ENCODE measurements at regions not wholly inside any gene's neighbourhood (a gene's known extent, or its start where the extent isn't known, plus 50 kb on each side); places are given as distances from the start of the nearest gene placed in this dataset.

DNA sequence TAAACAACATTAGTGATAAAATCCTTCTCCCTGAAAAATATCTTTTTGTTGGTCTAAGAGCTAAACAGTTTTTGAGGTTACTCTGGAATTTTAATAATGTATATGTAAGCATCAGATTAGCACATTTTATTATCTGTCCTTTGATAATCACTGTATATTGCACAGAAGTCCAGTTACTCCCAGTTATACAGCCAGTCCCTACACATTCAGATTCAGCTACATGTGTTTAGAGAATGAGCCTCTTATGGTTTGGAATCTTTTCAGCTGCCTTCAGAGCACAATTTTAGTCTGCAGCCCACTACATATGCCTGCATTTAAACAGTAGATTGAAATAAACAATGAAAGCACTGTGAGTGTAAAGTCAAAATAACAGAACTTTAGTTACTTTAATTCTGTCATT, 438.2 kb downstream of the ARHGEF28 start:
- no peaks in the 10 kb centered on the region for H3K27me3 Mint-ChIP-seq
- ATAC-seq (replicated peaks; ENCODE audit: extremely low read depth, poor library complexity, severe bottlenecking) (no peak), DNase-seq (ENCODE audit: low spot score in 2 of 2) (no peak)
- no peaks in the 10 kb centered on the region for H3K36me3 Mint-ChIP-seq (ENCODE audit: insufficient read depth)
- no peaks in the 10 kb centered on the region for H3K9me3 Mint-ChIP-seq
- H3K4me1 Mint-ChIP-seq, result no peaks in the 10 kb centered on the region
- H3K4me3 Mint-ChIP-seq, result no peak overlapping the region
- H3K27ac Mint-ChIP-seq (ENCODE audit: low read depth), result no peak overlapping the region

DNA sequence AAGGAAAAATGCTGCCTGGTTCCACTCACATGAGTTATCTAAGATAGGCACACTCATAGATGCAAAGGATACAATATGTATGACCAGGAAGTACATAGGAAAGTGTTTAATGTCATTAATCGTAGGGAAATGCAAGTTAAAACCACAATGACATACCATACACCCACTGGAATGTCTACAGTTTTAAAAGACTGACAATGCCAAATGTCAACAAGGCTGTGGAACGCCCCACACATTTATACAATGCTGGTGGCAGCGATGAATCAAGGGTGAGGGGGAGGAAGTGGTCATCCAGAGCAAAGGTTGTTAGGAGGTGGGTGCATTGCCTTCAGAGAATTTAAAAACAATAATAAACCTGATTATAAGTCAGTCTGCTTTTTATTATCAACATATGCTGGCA, 437.8 kb downstream of the ARHGEF28 start:
- no peak overlapping the region for H3K4me3 Mint-ChIP-seq
- no peak overlapping the region for H3K27ac Mint-ChIP-seq (ENCODE audit: low read depth)
- ATAC-seq (replicated peaks; ENCODE audit: extremely low read depth, poor library complexity, severe bottlenecking) (no peak), DNase-seq (ENCODE audit: low spot score in 2 of 2) (no peak)
- H3K4me1 Mint-ChIP-seq, result no peaks in the 10 kb centered on the region
- no peaks in the 10 kb centered on the region for H3K36me3 Mint-ChIP-seq (ENCODE audit: insufficient read depth)
- H3K27me3 Mint-ChIP-seq, result no peaks in the 10 kb centered on the region
- H3K9me3 Mint-ChIP-seq, result no peaks in the 10 kb centered on the region

DNA sequence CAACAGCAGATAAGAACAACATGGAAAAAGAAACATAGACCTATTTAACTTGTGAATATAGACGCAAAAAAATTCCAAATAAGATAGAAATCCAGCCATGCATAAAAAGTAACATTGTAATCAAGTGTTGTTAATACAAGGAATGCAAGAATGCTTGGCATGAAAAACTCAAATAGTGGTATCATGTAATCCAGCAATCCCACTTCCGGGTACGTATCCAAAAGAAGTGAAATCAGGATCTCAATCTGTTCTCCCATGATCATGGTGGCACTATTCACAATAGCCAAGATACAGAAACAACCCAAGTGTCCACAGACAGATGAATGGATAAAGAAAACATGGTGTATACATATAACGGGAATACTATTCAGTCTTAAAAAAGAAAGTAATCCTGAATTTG, 437.4 kb downstream of the ARHGEF28 start:
- Mint-ChIP-seq H3K27me3 (no peaks in the 10 kb centered on the region), H3K4me1 (no peaks in the 10 kb centered on the region), H3K27ac (ENCODE audit: low read depth) (no peak overlapping the region), H3K36me3 (ENCODE audit: insufficient read depth) (no peaks in the 10 kb centered on the region), H3K4me3 (no peak overlapping the region), H3K9me3 (no peaks in the 10 kb centered on the region)
- ATAC-seq (replicated peaks; ENCODE audit: extremely low read depth, poor library complexity, severe bottlenecking) (no peak), DNase-seq (ENCODE audit: low spot score in 2 of 2) (no peak)

DNA sequence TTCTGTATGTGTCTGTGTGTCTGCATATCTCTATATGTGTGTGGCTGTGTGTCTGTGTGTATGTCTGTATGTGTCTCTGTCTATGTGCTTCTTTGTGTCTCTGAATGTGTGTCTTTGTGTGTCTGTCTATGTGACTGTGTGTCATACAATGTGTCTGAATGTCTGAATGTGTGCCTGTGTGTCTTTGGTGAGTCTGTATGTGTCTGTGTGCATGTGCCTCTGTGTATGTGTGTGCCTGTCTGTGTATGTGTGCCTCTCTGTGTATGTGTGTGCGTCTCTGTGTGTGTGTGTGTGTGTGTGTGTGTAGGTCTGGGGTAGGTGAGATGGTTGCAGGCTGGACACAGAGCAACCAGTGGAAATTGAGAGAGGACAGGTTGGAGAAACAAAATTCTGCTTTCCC, 435.3 kb downstream of the ARHGEF28 start:
- Mint-ChIP-seq H3K27ac (ENCODE audit: low read depth) (no peak overlapping the region), H3K9me3 (no peaks in the 10 kb centered on the region), H3K4me1 (no peaks in the 10 kb centered on the region), H3K36me3 (ENCODE audit: insufficient read depth) (no peaks in the 10 kb centered on the region), H3K4me3 (no peak overlapping the region), H3K27me3 (no peaks in the 10 kb centered on the region)
- no peak for DNase-seq (ENCODE audit: low spot score in 2 of 2)
- no peak for ATAC-seq (replicated peaks; ENCODE audit: extremely low read depth, poor library complexity, severe bottlenecking)

DNA sequence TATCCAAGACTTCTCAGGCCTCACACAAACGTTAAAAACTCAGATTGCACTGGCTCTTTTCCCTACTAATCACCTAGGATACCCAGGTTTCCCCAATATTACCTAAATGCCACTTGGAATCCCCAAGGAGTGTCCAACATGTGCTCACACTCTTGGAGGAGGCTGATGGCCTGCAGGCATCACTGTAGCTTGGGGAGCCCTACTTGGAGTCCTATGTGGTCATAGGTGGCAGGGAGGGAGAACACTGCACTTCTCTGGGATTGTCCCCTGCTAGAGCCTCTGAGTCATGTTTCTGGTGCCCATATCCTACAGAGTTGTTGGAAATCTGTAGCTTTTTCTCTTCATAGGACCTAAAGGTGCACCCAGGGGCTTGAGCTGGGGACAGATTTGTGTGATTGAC, 433.7 kb downstream of the ARHGEF28 start:
- ATAC-seq (replicated peaks; ENCODE audit: extremely low read depth, poor library complexity, severe bottlenecking) (no peak), DNase-seq (ENCODE audit: low spot score in 2 of 2) (no peak)
- no peaks in the 10 kb centered on the region for H3K36me3 Mint-ChIP-seq (ENCODE audit: insufficient read depth)
- no peaks in the 10 kb centered on the region for H3K9me3 Mint-ChIP-seq
- H3K4me1 Mint-ChIP-seq, result no peaks in the 10 kb centered on the region
- H3K27me3 Mint-ChIP-seq, result no peaks in the 10 kb centered on the region
- no peak overlapping the region for H3K27ac Mint-ChIP-seq (ENCODE audit: low read depth)
- no peak overlapping the region for H3K4me3 Mint-ChIP-seq

DNA sequence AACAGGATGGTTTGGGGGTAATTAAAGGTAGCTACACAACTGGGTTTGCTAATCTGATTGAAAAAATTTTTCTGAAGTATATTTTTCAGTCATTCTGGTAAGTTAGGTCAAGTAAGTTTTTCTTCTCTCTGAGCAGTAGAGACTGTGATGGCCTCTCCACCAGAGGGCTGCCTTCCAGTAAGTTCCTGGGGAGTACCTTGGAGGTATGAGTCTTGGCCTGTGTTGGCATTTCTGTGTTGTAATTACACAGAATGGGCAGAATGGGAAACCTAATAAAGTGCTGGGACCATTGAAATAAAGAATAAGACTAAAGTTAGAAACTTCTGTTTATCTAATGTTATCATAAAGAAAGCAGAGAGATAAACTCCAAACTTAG, 430.8 kb downstream of the ARHGEF28 start:
- H3K4me1 Mint-ChIP-seq, result no peaks in the 10 kb centered on the region
- H3K4me3 Mint-ChIP-seq, result no peak overlapping the region
- no peaks in the 10 kb centered on the region for H3K36me3 Mint-ChIP-seq (ENCODE audit: insufficient read depth)
- no peaks in the 10 kb centered on the region for H3K9me3 Mint-ChIP-seq
- DNase-seq (ENCODE audit: low spot score in 2 of 2) (no peak), ATAC-seq (replicated peaks; ENCODE audit: extremely low read depth, poor library complexity, severe bottlenecking) (no peak)
- H3K27me3 Mint-ChIP-seq, result peaks cover 13% of the 10 kb centered on the region
- H3K27ac Mint-ChIP-seq (ENCODE audit: low read depth), result no peak overlapping the region

DNA sequence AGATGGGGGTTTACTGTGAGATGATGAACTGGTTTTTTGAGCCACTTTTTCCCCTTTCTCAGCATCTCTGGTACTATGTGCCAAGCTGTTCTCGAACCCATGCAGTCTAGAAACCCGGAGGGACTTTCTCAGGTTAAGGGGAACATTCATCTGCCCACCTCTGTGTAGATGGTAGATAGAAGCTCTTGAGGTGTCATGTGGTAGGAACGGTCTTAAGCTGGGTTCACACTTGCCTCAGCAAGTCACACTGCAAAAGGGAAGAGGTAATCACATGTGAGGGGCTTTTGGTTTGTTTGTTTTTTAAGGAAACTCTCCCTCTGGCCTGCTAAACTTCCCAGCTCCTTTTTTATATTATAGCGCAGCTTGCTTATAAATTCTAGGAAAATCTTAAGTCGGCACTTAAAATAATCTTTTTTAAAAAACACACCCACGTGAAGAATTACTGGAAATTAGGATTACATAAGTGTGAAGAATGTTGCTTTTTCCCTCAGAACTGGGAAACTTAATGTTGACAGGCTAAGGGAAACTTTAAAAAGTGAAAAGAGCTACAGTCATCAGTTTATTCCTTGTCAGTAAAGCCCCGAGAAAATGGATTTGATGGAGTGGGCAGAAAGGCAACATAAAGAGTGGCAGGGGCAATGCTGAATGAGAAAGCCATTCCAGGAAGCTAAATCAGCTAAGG, 430.3 kb downstream of the ARHGEF28 start:
- DNase-seq (ENCODE audit: low spot score in 2 of 2), result no peak
- H3K4me1 Mint-ChIP-seq, result no peaks in the 10 kb centered on the region
- no peak overlapping the region for H3K4me3 Mint-ChIP-seq
- no peak overlapping the region for H3K27ac Mint-ChIP-seq (ENCODE audit: low read depth)
- peaks cover 13% of the 10 kb centered on the region for H3K27me3 Mint-ChIP-seq
- no peaks in the 10 kb centered on the region for H3K9me3 Mint-ChIP-seq
- ATAC-seq (replicated peaks; ENCODE audit: extremely low read depth, poor library complexity, severe bottlenecking), result no peak
- H3K36me3 Mint-ChIP-seq (ENCODE audit: insufficient read depth), result no peaks in the 10 kb centered on the region

DNA sequence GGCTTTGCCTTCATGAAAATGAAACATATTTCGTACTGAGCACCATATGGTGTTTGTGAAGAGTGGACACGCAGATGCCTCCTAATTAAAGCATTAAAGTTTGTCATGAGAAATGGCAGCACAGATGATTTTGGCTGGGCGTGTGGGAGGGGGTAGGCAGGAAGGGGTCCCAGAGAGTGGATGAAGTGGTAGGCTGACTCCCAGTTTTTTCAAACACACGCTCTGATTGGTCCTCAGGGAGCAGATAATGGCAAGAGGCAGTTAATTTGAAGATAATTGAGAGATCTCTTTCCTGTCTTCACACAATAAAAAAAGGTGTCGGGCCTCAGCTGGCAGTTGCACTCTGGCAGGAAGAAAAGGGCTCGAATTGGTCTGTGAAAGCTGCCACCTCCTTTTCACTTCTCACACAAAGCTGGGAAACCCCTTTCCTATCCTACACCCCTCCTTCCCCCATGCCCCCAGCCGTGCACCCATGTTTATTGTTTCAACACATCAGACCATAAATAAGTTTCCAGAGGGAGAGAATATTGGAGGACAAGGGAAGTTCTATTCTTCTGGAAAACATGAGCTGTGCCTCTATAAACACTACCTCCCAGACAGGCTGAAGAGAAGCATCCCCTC, 429.6 kb downstream of the ARHGEF28 start:
- no peak for ATAC-seq (replicated peaks; ENCODE audit: extremely low read depth, poor library complexity, severe bottlenecking)
- no peaks in the 10 kb centered on the region for H3K36me3 Mint-ChIP-seq (ENCODE audit: insufficient read depth)
- no peak overlapping the region for H3K27ac Mint-ChIP-seq (ENCODE audit: low read depth)
- no peaks in the 10 kb centered on the region for H3K4me1 Mint-ChIP-seq
- H3K9me3 Mint-ChIP-seq, result no peaks in the 10 kb centered on the region
- H3K27me3 Mint-ChIP-seq, result peaks cover 19% of the 10 kb centered on the region
- DNase-seq (ENCODE audit: low spot score in 2 of 2), result no peak
- no peak overlapping the region for H3K4me3 Mint-ChIP-seq

DNA sequence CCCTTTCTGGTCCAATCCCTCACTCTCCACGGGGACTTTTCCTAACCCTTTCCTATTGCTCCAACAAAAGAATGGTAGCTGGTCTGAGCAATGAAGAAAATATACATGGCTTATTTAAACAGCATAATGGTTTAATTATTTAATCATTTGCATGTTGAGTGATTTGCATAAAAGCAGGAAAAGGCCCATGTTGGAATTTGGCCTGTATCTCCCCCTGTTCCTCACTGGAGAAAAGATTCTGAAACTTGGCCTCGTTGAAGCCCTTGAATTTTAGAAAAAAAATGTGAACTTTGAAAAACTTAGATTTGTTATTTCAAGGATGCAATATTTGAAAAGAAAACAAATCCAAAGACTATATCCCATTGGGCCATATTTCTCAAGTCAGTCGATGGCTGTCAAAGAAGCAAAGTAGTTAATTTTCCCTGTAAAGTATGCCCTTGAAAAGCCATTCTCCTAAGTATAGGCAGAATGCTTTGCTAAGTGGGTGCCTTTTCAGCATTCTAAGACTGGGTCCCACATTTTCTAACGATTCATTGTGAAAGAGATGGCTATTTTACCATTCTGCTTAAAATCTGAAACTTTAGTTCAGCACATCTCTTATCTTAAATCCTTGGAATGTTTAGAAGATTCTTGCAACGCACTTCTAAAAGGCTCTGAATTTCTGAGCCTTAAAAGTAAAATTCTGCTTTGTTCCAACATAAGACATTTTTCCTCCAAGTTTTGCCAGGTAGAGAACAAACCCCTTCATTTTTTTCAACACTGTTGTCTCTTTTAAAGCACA, 428.8 kb downstream of the ARHGEF28 start:
- Mint-ChIP-seq H3K4me3 (no peak overlapping the region), H3K36me3 (ENCODE audit: insufficient read depth) (no peaks in the 10 kb centered on the region), H3K9me3 (no peaks in the 10 kb centered on the region), H3K27ac (ENCODE audit: low read depth) (no peak overlapping the region), H3K27me3 (peaks cover 19% of the 10 kb centered on the region), H3K4me1 (no peaks in the 10 kb centered on the region)
- DNase-seq (ENCODE audit: low spot score in 2 of 2) (no peak), ATAC-seq (replicated peaks; ENCODE audit: extremely low read depth, poor library complexity, severe bottlenecking) (no peak)

DNA sequence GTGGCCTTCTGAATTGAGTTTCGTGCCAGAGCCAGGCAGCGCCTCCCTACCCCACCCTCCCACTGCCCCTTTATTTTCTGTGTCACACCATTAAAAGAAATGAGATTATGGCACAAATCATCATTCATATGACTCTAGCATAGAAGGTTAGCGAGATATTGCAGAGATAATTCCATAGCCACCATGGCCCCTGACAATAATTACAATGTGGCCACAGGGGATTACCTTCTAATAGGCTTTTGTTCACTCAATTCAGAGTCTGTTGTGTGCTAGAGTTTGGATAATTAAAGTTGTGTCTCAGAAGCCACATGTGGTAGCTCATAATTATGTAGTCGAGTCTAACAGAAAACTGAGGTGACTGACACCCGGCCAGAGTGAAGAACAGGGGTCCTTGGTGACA, 428.1 kb downstream of the ARHGEF28 start:
- H3K36me3 Mint-ChIP-seq (ENCODE audit: insufficient read depth), result no peaks in the 10 kb centered on the region
- DNase-seq (ENCODE audit: low spot score in 2 of 2) (no peak), ATAC-seq (replicated peaks; ENCODE audit: extremely low read depth, poor library complexity, severe bottlenecking) (no peak)
- no peak overlapping the region for H3K27ac Mint-ChIP-seq (ENCODE audit: low read depth)
- no peaks in the 10 kb centered on the region for H3K4me1 Mint-ChIP-seq
- H3K9me3 Mint-ChIP-seq, result no peaks in the 10 kb centered on the region
- no peak overlapping the region for H3K4me3 Mint-ChIP-seq
- peaks cover 19% of the 10 kb centered on the region for H3K27me3 Mint-ChIP-seq

DNA sequence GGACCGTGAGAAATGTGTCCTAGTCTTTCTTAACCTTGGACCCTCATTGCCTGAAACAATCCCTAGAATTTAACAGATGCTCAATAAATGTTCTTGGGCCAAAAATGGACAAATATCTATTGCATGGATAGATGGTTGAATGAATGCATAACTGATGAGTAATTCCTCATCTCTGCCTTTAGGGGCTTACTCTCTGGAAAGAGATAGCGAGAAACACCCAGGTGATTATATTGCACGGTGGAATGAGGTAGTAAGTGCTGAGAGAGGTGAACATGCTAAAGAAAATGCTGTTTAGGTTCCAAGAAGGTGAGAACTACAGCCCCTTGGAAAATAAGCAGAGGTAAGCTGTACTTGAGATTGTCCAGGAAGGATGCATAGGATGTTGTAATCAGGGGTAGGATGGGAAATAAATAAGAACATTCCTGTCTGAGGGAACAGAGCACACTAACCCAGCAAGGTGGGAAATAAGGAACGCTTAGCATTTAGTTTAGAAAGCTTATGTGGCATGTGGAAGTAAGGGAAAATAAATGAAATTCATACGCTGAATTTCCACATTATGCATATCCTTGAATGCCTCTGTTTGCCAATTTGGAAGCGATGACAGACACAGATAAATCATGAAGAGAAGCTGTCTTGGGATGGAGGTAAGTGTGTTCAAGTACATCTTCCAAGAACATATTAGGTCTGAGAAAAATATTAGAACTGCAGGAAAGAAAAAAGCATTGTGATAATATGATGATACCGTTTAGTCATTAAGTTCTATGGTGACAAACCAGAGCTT, 426.6 kb downstream of the ARHGEF28 start:
- H3K4me1 Mint-ChIP-seq, result no peaks in the 10 kb centered on the region
- H3K27me3 Mint-ChIP-seq, result peaks cover 19% of the 10 kb centered on the region
- no peak for DNase-seq (ENCODE audit: low spot score in 2 of 2)
- no peaks in the 10 kb centered on the region for H3K36me3 Mint-ChIP-seq (ENCODE audit: insufficient read depth)
- no peak for ATAC-seq (replicated peaks; ENCODE audit: extremely low read depth, poor library complexity, severe bottlenecking)
- no peaks in the 10 kb centered on the region for H3K9me3 Mint-ChIP-seq
- H3K4me3 Mint-ChIP-seq, result no peak overlapping the region
- H3K27ac Mint-ChIP-seq (ENCODE audit: low read depth), result no peak overlapping the region

DNA sequence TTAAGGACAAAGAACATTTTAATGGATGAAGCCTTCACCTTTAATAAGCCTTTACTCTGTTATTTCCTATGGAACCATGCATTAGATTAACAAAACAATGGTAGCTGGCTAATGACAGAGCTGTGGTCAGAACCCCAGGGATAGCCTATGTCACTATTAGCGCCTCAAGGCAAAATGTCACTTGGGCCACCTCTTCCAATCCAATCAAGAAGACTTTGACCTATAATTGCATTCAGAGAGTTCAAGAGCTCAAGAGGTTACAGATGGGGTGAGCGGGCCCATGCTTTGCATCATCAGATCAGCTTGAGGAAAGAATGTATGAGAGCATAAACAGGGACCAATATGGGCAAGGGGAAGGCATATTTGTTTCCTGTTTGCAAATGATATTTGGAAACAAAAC, 425.1 kb downstream of the ARHGEF28 start:
- ATAC-seq (replicated peaks; ENCODE audit: extremely low read depth, poor library complexity, severe bottlenecking) (no peak), DNase-seq (ENCODE audit: low spot score in 2 of 2) (no peak)
- H3K27ac Mint-ChIP-seq (ENCODE audit: low read depth), result no peak overlapping the region
- H3K36me3 Mint-ChIP-seq (ENCODE audit: insufficient read depth), result no peaks in the 10 kb centered on the region
- H3K4me1 Mint-ChIP-seq, result no peaks in the 10 kb centered on the region
- peaks cover 19% of the 10 kb centered on the region for H3K27me3 Mint-ChIP-seq
- no peak overlapping the region for H3K4me3 Mint-ChIP-seq
- H3K9me3 Mint-ChIP-seq, result no peaks in the 10 kb centered on the region
